ENCODE measurements at regions not wholly inside any gene's neighbourhood (a gene's known extent, or its start where the extent isn't known, plus 50 kb on each side); places are given as distances from the start of the nearest gene placed in this dataset.

DNA sequence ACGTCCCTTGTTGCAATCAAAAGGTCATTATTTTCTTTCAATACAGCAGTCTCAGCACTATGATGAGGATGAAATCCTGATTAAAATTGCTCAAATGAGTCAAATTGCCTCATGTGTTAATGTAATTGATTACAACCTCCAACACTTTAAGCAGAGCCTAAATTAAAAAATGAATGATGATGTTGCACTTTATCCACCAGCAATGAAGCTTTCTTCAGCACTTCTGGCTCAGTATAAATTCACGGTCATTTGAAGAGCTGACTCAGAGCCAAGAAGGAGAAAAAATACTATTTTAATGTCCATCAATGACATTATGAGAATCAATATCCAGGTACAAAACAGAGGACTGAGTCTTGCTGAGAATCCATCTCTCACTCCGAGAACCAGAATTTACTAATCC, 792.6 kb upstream of the ATXN8OS start:
- DNase-seq (ENCODE audit: low read depth) = no peak

DNA sequence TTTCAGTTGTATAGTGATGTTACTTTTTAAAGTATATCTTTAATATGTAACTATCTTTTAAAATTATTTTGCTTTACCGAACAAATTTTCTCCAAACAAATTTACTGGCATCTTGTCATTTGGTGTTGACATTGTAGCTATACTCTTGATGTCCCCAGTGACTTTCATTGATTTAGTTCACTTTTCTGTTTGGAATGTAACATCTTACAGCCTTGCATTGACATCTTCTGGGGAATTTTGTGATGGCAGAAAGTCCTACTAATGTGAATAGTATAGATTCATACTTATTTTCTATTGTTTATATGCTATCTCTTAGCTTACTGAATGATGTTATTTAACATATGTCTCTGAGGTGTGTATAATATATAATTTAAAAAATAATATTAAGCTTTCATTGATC, 800.9 kb upstream of the ATXN8OS start:
- DNase-seq (ENCODE audit: low read depth) = no peak
- TF ChIP-seq, protein P1, sequence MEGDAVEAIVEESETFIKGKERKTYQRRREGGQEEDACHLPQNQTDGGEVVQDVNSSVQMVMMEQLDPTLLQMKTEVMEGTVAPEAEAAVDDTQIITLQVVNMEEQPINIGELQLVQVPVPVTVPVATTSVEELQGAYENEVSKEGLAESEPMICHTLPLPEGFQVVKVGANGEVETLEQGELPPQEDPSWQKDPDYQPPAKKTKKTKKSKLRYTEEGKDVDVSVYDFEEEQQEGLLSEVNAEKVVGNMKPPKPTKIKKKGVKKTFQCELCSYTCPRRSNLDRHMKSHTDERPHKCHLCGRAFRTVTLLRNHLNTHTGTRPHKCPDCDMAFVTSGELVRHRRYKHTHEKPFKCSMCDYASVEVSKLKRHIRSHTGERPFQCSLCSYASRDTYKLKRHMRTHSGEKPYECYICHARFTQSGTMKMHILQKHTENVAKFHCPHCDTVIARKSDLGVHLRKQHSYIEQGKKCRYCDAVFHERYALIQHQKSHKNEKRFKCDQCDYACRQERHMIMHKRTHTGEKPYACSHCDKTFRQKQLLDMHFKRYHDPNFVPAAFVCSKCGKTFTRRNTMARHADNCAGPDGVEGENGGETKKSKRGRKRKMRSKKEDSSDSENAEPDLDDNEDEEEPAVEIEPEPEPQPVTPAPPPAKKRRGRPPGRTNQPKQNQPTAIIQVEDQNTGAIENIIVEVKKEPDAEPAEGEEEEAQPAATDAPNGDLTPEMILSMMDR (conservative IDR thresholded peaks at IDR 0.05; ENCODE audit: low read length) = no peak
- no peak overlapping the region for H3K4me3 ChIP-seq (ENCODE audit: low read length)

More for the DNA sequence above, 792.6 kb upstream of the ATXN8OS start:
- TF ChIP-seq, protein P1 (conservative IDR thresholded peaks at IDR 0.05; ENCODE audit: low read length) = no peak
- no peak overlapping the region for H3K4me3 ChIP-seq (ENCODE audit: low read length)

DNA sequence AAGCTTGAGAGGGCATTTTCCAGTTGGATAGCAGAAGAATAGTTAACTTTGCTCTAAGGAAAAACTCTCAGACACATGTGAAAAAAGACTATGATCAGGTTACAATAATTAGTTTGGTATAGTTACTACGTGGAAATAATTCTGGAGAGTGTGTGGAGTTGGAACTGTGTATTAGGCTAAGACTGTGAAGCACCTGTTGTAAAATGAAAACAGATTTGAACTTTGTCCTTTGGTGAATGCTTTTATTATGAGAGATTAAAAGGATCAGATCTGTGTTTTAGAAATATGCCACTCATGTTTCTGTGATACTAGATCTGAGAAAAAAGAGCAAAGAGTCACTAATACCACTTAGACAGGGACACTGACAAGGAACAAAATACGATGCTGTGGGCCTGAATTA, 807.5 kb upstream of the ATXN8OS start:
- H3K4me3 ChIP-seq (ENCODE audit: low read length) = no peak overlapping the region
- DNase-seq (ENCODE audit: low read depth) = no peak
- TF ChIP-seq, protein P1 (conservative IDR thresholded peaks at IDR 0.05; ENCODE audit: low read length) = no peak

DNA sequence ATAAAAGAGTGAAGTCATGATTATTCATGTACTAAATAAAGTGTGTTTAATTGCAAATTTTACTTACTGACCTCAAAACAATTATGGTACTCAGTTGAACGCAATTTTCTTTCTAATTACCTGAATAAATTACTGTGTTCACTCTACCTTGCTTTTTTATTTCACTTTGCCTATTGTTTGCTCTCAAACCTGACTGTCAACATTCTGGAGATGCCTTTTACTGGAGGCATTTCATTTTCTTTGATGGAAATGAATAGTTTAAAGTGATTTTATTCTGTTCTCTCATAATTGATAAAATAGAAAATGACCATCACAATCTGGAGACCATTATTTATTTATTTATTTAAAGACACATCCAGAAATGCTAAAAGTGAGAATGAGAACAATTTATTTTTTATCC, 811.5 kb upstream of the ATXN8OS start:
- no peak overlapping the region for H3K4me3 ChIP-seq (ENCODE audit: low read length)
- TF ChIP-seq, protein P1 (conservative IDR thresholded peaks at IDR 0.05; ENCODE audit: low read length) = no peak
- DNase-seq (ENCODE audit: low read depth) = no peak

DNA sequence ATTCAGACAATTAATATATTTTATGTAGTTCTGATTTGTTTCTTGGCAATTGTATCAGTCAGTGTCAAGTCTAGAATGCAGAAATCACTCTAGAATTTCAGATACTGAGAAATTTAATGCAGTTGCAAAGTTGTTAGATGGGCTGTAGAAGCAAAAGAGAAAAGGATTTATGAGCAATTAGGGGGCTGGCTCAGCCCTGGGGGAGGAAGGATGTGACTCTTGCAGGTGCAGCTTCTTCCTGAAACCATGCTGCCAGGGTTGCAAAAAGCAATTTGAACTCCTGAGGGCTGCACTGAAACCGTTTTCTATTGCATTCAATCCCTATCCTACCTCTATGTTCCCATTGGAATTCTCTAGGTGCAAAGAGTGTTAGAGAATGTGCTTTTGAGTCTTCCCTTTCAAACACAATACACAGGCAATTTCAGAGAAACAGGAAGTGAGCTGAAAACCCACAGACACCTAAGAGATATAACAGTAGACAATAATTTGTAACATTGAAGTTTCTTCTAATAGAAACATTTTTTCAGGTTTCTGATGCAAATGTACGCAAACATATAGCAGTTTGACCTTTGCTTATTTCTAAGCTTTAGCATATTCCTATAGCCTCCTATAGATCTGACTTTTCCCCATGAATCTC, 814.7 kb upstream of the ATXN8OS start:
- DNase-seq (ENCODE audit: low read depth) = no peak
- H3K4me3 ChIP-seq (ENCODE audit: low read length) = no peak overlapping the region
- TF ChIP-seq, protein P1 (conservative IDR thresholded peaks at IDR 0.05; ENCODE audit: low read length) = no peak

DNA sequence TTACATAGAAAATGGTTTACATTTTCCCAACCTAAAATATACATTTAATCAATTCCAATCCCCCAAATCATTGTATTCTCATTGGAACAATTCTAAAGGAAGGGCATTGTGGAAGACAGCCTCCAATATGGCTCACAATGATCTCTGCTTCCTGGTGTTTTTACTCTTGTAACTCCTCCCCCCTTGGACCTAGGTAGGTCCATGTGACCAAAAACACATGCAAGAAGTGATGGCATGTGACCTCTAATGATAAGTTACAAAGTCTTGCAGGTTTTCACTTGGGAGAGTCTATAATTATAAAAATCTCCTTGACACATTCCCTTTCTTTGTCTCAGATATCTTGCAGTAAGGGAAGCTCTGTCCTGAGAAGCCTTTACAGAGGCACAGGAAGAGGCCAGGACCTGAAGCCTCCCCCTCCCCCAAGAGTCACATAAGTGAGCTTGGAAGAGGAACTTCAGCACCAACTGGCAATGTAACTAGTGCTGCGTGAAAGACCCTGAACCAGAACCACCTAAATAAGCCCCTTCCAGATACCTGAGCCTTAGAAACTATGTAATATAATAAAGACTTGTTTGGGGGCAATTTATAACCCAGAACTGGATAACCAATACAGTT, 816.2 kb upstream of the ATXN8OS start:
- DNase-seq (ENCODE audit: low read depth) = no peak

More for the DNA sequence above, 816.2 kb upstream of the ATXN8OS start:
- no peak overlapping the region for H3K4me3 ChIP-seq (ENCODE audit: low read length)
- TF ChIP-seq, protein P1 (conservative IDR thresholded peaks at IDR 0.05; ENCODE audit: low read length) = no peak

All from AG10803 (cell line).